H1 (cell line): ENCODE measurements at regions not wholly inside any gene's neighbourhood (a gene's known extent, or its start where the extent isn't known, plus 50 kb on each side); places are given as distances from the start of the nearest gene placed in this dataset.
A peak's percentile ranks its signal among the peaks of the same experiment; 100 is the strongest.

Source experiments
- CTCF ChIA-PET: fragments of 300-600 bp; sonication (Branson Sonifier 250); formaldehyde crosslinking; loops from one replicate; lab custom pipeline; 2021; ENCODE audit not compliant: partially characterized antibody; lab: Charles Lee
- POLR2A ChIA-PET: fragments of 300-600 bp; sonication (Branson Sonifier 250); formaldehyde crosslinking; loops from one replicate; lab custom pipeline; 2021; ENCODE audit warnings: inconsistent platforms; ENCODE audit not compliant: partially characterized antibody; lab: Charles Lee
- DNase-seq, 2 experiments: peaks; one replicate each; pipeline versions ENCODE4 v3.0.0 to v3.0.0-alpha.2; 2010 to 2022; ENCODE audit warnings: low spot score in 2 of 2, low read depth in 1 of 2, mixed read lengths in 1 of 2
- FAIRE-seq: peaks from 2 replicates; lab custom pipeline; 2011; peaks lifted over from hg19 to GRCh38; lab: Jason Lieb, UNC
- H2AFZ ChIP-seq: 2 replicates; pipeline ENCODE4 v1.8.1; 2012; ENCODE audit warnings: low read length, inconsistent platforms
- H2AK5ac ChIP-seq: 2 replicates; pipeline ENCODE4 v1.6.1; 2013; ENCODE audit warnings: low read depth, low read length
- H2BK120ac ChIP-seq: replicated peaks from 2 replicates; pipeline ENCODE3; 2013; ENCODE audit warnings: low read depth, low read length, inconsistent platforms
- H2BK12ac ChIP-seq: 2 replicates; pipeline ENCODE4 v1.6.1; 2013; ENCODE audit warnings: low read depth, low read length
- H2BK15ac ChIP-seq: 2 replicates; pipeline ENCODE4 v1.6.1; 2013; ENCODE audit warnings: low read length
- H2BK20ac ChIP-seq: 2 replicates; pipeline ENCODE4 v1.6.1; 2013; ENCODE audit warnings: low read length
- H2BK5ac ChIP-seq: 2 replicates; pipeline ENCODE4 v1.6.1; 2013; ENCODE audit warnings: low read depth, low read length
- H3K14ac ChIP-seq: 2 replicates; pipeline ENCODE4 v1.6.1; 2013; ENCODE audit warnings: inconsistent platforms; ENCODE audit not compliant: insufficient read length
- H3K18ac ChIP-seq: 2 replicates; pipeline ENCODE4 v1.6.1; 2013; ENCODE audit warnings: low read length; ENCODE audit errors: extremely low read depth
- H3K23ac ChIP-seq: 2 replicates; pipeline ENCODE4 v1.6.1; 2013; ENCODE audit warnings: inconsistent platforms; ENCODE audit not compliant: insufficient read length
- H3K23me2 ChIP-seq: 2 replicates; pipeline ENCODE4 v1.6.1; 2013; ENCODE audit warnings: low read depth, low read length
- H3K27ac ChIP-seq: 2 replicates; pipeline ENCODE4 v1.6.1; 2011; ENCODE audit warnings: low read depth, low read length, inconsistent platforms
- H3K27me3 ChIP-seq, 4 experiments: replicated peaks in 1 of 4; 1 replicate in 1 of 4; 2 replicates in 3 of 4; pipeline versions ENCODE4 v1.6.1 to v1.8.1; 2011 to 2013; ENCODE audit warnings: low read length in 3 of 4, mild to moderate bottlenecking in 3 of 4, inconsistent platforms in 2 of 4, mixed read lengths in 2 of 4, moderate library complexity in 1 of 4; ENCODE audit not compliant: control insufficient read depth in 3 of 4, insufficient read depth in 3 of 4; ENCODE audit errors: extremely low read depth in 1 of 4
- H3K36me3 ChIP-seq, 4 experiments: 2 replicates each; pipeline versions ENCODE4 v1.6.1 to v1.8.1; 2011 to 2013; ENCODE audit warnings: mild to moderate bottlenecking in 4 of 4, low read length in 3 of 4, moderate library complexity in 2 of 4, control low read depth in 1 of 4, inconsistent platforms in 1 of 4; ENCODE audit not compliant: insufficient read depth in 4 of 4, control insufficient read depth in 2 of 4
- H3K4ac ChIP-seq: replicated peaks from 2 replicates; pipeline ENCODE3; 2013; ENCODE audit warnings: low read length, low read depth, mixed read lengths, inconsistent platforms; ENCODE audit not compliant: insufficient read length
- H3K4me1 ChIP-seq, 4 experiments: replicated peaks in 1 of 4; 1 replicate in 1 of 4; 2 replicates in 3 of 4; pipeline versions ENCODE4 v1.6.1 to v1.8.1; 2011 to 2013; ENCODE audit warnings: low read length in 3 of 4, inconsistent platforms in 2 of 4, mixed read lengths in 1 of 4; ENCODE audit not compliant: insufficient read depth in 4 of 4, control insufficient read depth in 3 of 4
- H3K4me2 ChIP-seq, 2 experiments: 2 replicates each; pipeline versions ENCODE4 v1.6.1 to v1.8.1; 2011 to 2013; ENCODE audit warnings: low read depth in 2 of 2, low read length in 2 of 2, control low read depth in 1 of 2, inconsistent platforms in 1 of 2, mild to moderate bottlenecking in 1 of 2; ENCODE audit not compliant: insufficient read depth in 1 of 2
- H3K4me3 ChIP-seq, 4 experiments: fragments of 200-600, 300-600 bp in 1 of 4; sonication (generic), shearing (Covaris generic), sonication (Bioruptor Twin) in 1 of 4; 2 replicates each; pipeline versions ENCODE4 v1.5.1 to v1.8.1; 2011 to 2016; ENCODE audit warnings: low read length in 4 of 4, low read depth in 3 of 4, control low read depth in 2 of 4, inconsistent platforms in 2 of 4, mild to moderate bottlenecking in 2 of 4, mixed read lengths in 1 of 4, moderate library complexity in 1 of 4; ENCODE audit not compliant: insufficient read depth in 2 of 4; ENCODE audit errors: extremely low read depth in 1 of 4
- H3K56ac ChIP-seq: replicated peaks from 2 replicates; pipeline ENCODE3; 2013; ENCODE audit warnings: low read depth, mild to moderate bottlenecking, mixed read lengths, low read length, inconsistent platforms; ENCODE audit not compliant: insufficient read length
- H3K79me1 ChIP-seq: 2 replicates; pipeline ENCODE4 v1.6.1; 2013; ENCODE audit warnings: low read depth, low read length, control low read depth
- H3K79me2 ChIP-seq, 2 experiments: 2 replicates each; pipeline versions ENCODE4 v1.6.1 to v1.8.1; 2012 to 2013; ENCODE audit warnings: low read length in 2 of 2, mild to moderate bottlenecking in 2 of 2, inconsistent platforms in 1 of 2; ENCODE audit not compliant: insufficient read depth in 2 of 2, control insufficient read depth in 1 of 2
- H3K9ac ChIP-seq, 4 experiments: replicated peaks in 1 of 4; 1 replicate in 1 of 4; 2 replicates in 3 of 4; pipeline versions ENCODE4 v1.6.1 to v1.8.1; 2011 to 2013; ENCODE audit warnings: low read depth in 3 of 4, low read length in 3 of 4, control low read depth in 2 of 4, mild to moderate bottlenecking in 2 of 4, moderate library complexity in 2 of 4, inconsistent platforms in 1 of 4; ENCODE audit errors: extremely low read depth in 1 of 4
- H3K9me3 ChIP-seq, 2 experiments: 2 replicates each; pipeline versions ENCODE4 v1.6.1 to v1.8.1; 2012 to 2013; ENCODE audit warnings: mild to moderate bottlenecking in 2 of 2, moderate library complexity in 2 of 2, control low read depth in 1 of 2, inconsistent platforms in 1 of 2, low read depth in 1 of 2, low read length in 1 of 2, mixed read lengths in 1 of 2; ENCODE audit not compliant: insufficient read depth in 2 of 2
- H4K20me1 ChIP-seq, 2 experiments: replicated peaks in 1 of 2; 2 replicates each; pipeline versions ENCODE3 to v1.8.1; 2011 to 2013; ENCODE audit warnings: inconsistent platforms in 2 of 2, low read length in 2 of 2, mild to moderate bottlenecking in 1 of 2; ENCODE audit not compliant: insufficient read depth in 2 of 2, control insufficient read depth in 1 of 2
- H4K5ac ChIP-seq: 2 replicates; pipeline ENCODE4 v1.6.1; 2013; ENCODE audit warnings: low read length, low read depth, mixed read lengths, inconsistent platforms; ENCODE audit not compliant: insufficient read length
- H4K8ac ChIP-seq: 2 replicates; pipeline ENCODE4 v1.8.0; 2013; ENCODE audit warnings: mild to moderate bottlenecking, moderate library complexity, low read length, inconsistent platforms; ENCODE audit not compliant: insufficient read depth; ENCODE audit errors: extremely low read depth
- H4K91ac ChIP-seq: replicated peaks from 2 replicates; pipeline ENCODE3; 2013; ENCODE audit warnings: low read length, mixed read lengths, inconsistent platforms; ENCODE audit not compliant: insufficient read length
- NRF1 ChIP-seq: IDR thresholded peaks from 2 replicates; pipeline ENCODE4 v1.6.1; 2011; ENCODE audit warnings: mild to moderate bottlenecking, low read depth, low read length, improper control_type of control experiment
- RAD21 ChIP-seq, 2 experiments: IDR thresholded peaks in 1 of 2; conservative IDR thresholded peaks in 1 of 2; 2 replicates each; pipeline ENCODE4 v1.6.1; 2011; ENCODE audit warnings: low read depth in 2 of 2, low read length in 2 of 2, improper control_type of control experiment in 1 of 2, inconsistent platforms in 1 of 2, mild to moderate bottlenecking in 1 of 2, moderate library complexity in 1 of 2
- SIRT6 ChIP-seq: IDR thresholded peaks from one replicate; pipeline ENCODE4 v1.7.1; 2012; ENCODE audit warnings: low read length, inconsistent platforms
- WGBS, 2 experiments: shearing (Covaris generic) in 1 of 2; methylation state at CpG; one replicate each; pipeline versions ENCODE4 v1.1.6 to v1.1.7; 2013 to 2015; ENCODE audit warnings: low lambda C conversion rate in 2 of 2, mixed read lengths in 2 of 2, inconsistent platforms in 1 of 2, low coverage in 1 of 2, missing lambda C conversion rate in 1 of 2; ENCODE audit not compliant: insufficient replicate concordance in 2 of 2, insufficient coverage in 1 of 2, insufficient read length in 1 of 2; ENCODE audit errors: extremely low coverage in 1 of 2, missing lambda C conversion rate in 1 of 2; 5-methylcytosine and 5-hydroxymethylcytosine counted together

- Histone ChIP-seq H2BK15ac (no peak overlapping the region), H4K91ac (no peak overlapping the region), H3K79me2 (no peaks in the 10 kb centered on the region), H3K23me2 (peaks cover 17% of the 10 kb centered on the region), H2AK5ac (no peak overlapping the region), H3K9me3 (peaks cover 0 to 59% of the 10 kb centered on the region in 2 experiments; a peak in 2 of 4 replicates), H2AFZ (0 out of 2 replicates have a peak overlapping the region, but pooled peaks have one; percentile 32), H3K4me2 (peak overlapping the region; percentile 57 to 59), H2BK12ac (no peak overlapping the region), H4K20me1 (no peaks in the 10 kb centered on the region), H2BK5ac (no peak overlapping the region), H3K18ac (no peak overlapping the region), H3K27me3 (peaks cover 22 to 62% (median 49%) of the 10 kb centered on the region in 4 experiments), H3K36me3 (no peaks in the 10 kb centered on the region), H2BK20ac (no peak overlapping the region), H3K4me1 (peaks cover 0 to 8% (median 0%) of the 10 kb centered on the region in 4 experiments; a peak in 2 of 7 replicates), H2BK120ac (no peak overlapping the region), H3K56ac (no peak overlapping the region), H3K23ac (no peak overlapping the region), H3K4ac (no peak overlapping the region), H3K4me3 (peak overlapping the region; percentile 11 to 52 (median 22); a peak in 5 of 8 replicates), H3K9ac (no peak overlapping the region; a peak in 1 of 7 replicates), H3K14ac (no peak overlapping the region), H3K79me1 (no peaks in the 10 kb centered on the region), H3K27ac (no peak overlapping the region), H4K5ac (no peak overlapping the region), H4K8ac (no peak overlapping the region)
- ChIA-PET POLR2A (no interaction called here), CTCF (no interaction called here)
- no peak for FAIRE-seq
- DNase-seq: peak in 1 of 2 experiments; percentile 74
- WGBS, 2 experiments: 67% methylated on average over 37 of the region's 43 CpGs; no CpG with 5 or more reads in 1 of the 2 experiments
- TF ChIP-seq RAD21 (IDR thresholded peaks at IDR 0.05 in 1 of 2, conservative IDR thresholded peaks at IDR 0.05 in 1 of 2; ENCODE audit: low read depth in 2 of 2, low read length in 2 of 2) (no peak), NRF1 (peak; percentile 61), SIRT6 (no peak)
Measured at GRCh38 chr20:25865715-25866656, 169.3 kb upstream of the ZNF337 start.
